ENCODE measurements at regions not wholly inside any gene's neighbourhood (a gene's known extent, or its start where the extent isn't known, plus 50 kb on each side); places are given as distances from the start of the nearest gene placed in this dataset.

DNA sequence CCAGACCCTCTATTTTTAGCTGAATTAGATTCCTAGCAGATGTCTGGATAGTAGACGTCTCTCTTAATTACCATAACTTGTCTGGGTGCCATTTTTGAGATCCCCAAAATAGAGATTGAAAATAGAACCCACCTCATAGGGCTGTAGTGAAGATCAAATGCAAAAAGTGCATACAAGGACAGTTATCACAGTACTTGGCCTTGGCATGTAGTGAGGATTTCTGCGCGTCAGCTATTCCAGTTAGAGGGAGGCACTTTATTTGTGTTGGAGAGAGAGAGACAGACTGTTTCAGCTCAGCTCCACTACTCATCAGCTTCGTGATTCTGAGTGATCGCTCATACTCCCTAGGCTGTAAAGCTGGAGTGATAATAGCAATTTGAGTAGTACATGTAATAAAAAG, 59.6 kb upstream of the CDH13 start:
- no peak for DNase-seq (ENCODE audit: low read depth, low spot score)

DNA sequence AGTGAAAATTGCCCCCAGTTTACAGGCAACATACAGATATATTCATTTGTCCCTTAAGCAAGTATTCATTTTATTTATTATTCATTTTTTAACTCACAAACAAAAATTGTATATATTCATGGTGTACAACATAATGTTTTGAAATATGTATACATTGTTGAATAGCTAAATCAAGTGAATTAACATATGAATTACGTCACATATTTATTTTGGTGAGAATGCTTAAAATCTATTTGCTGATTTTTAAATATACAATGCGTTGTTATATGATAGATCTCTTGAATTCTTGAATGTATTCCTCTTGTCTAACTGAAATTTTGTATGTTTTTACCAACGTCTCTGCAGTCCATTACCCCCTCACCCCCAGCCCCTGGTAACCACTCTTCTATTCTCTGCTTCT, 63.4 kb upstream of the CDH13 start:
- no peak for DNase-seq (ENCODE audit: low read depth, low spot score)

DNA sequence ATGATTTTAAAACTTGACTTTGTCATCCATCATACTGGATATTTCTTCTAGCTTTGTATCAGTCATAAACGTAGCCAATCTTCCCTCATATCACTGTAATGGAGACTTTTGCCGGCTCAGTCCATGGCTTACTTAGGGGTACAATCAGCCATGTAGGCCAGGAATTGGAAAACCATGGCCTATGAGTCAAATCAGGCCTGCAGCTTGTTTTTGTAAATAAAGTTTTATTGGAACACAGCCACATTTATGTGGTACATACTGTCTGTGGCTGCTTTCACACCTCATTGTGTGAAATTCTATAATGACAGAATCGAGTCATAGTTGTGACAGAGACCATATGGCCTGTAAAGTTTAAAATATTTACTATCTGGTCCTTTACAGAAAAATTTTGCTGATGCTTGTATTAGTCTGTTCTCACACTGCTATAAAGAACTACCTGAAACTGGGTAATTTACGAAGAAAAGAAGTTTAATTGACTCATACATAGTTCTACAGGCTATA, 64.5 kb upstream of the CDH13 start:
- no peak for DNase-seq (ENCODE audit: low read depth, low spot score)

DNA sequence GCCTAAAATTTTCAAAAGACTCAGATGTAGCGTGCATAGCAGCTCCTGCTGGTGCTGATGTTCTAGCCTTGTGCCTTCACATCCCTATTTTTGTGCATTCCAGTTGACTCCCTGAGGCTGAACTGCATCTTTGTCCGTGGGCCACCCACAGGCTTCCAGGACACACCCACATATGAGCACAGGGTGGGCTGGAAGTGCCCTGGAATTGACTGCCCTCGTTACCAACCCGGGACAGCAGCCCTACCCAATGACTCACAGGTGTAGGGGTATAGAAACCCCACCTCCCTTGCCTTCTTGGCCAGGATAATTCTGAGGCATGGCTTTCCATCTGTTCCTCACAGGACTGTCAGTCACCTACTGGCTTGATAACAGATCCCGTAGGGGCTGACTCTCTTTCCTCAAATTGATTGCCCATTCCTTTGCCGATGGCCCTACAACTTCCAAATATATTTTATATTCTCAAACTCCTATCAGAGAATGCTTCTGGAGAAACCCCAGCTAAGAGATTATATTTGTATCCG, 65.9 kb upstream of the CDH13 start:
- no peak for DNase-seq (ENCODE audit: low read depth, low spot score)

DNA sequence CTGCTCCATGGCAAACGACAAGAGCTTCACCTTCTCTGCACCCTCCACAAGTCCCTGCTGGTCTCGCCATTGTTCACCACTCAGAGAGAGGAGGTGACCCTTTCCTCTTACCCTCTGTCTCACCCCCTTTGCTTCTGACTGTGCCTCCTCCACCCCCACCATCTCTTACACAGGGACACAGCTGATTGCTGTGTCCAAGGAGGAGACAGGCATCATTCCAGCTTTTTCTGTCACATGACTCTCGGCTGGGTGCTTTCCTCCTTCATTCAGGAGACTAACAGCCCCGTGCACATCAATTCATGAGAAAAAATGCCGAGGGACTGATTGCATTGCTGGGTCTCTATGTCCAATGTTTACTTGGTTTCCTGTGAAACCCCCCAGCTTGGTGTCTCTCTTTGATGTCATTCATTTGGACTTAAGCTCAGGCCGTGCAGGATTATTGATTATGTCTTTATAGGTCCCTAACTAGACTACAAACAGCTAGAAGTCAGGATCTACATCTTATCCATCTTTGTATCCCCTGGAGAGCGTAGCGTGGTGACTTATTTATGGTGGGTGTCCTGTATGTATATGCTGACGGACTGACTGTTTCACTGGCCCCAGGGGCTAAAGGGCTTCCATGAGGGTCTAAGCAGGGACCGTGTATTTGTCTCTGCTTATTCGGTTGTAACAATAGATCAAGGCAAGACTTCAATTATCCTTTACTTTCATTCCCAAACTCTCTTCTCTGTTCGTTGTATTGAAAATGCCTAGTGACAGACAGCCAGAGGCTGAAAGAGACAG, 82.2 kb upstream of the CDH13 start:
- no peak for DNase-seq (ENCODE audit: low read depth, low spot score)

DNA sequence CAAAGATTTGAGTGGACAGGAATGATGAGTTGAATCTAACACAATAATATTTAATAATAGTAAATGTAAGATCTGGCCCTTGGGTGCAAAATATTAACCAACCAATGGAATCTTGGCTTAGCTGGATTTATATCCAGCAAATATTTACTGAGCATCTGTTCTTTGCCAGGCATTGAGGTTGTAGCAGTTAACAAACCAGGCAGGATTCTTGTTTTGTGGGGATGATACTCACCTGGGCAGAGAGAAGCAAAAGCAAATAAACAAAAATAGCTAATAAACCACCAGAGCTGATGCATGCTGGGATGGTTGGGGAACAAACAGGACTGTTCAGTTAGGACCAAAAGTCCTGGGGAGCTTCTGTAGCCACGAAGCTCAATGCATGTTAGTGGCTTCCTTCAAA, 84.1 kb upstream of the CDH13 start:
- DNase-seq (ENCODE audit: low read depth, low spot score) = no peak

DNA sequence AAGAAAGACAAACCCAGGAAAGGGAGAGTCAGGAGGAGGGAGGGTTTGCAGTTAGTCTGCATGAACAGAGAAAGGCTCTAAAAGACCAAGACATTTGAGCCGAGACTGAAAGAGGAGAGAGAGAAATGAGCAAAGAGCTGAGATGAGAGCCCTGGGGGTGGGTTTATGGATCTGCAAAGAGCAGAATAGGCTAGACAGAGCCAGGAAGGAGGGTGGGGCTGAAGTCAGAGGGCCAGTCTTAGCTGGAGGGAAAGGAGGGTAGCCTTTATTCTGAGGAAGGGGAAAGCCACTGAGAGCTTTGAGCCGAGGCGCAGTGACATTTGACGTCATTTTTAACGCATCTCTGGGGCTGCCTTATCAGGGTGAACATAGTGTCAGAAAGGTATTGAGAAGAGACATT, 85.7 kb upstream of the CDH13 start:
- DNase-seq (ENCODE audit: low read depth, low spot score) = no peak

DNA sequence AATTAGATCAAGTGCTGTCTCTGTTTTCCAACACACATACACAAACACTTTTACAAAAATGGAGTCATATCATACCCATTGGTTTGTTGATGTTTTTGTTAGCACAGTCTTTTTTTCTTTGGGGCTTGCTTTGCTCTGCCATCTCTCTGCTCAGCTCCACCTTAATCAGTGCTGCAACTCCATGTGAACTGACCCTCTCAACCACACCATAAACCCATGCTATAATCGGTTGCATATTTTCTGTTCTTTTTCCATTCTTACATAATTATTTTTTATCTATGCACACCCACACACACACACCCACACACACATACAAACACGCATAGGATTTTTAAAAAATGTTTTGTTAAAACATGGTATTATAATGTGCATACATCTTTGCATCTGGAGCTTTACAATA, 91.0 kb upstream of the CDH13 start:
- DNase-seq (ENCODE audit: low read depth, low spot score) = no peak

DNA sequence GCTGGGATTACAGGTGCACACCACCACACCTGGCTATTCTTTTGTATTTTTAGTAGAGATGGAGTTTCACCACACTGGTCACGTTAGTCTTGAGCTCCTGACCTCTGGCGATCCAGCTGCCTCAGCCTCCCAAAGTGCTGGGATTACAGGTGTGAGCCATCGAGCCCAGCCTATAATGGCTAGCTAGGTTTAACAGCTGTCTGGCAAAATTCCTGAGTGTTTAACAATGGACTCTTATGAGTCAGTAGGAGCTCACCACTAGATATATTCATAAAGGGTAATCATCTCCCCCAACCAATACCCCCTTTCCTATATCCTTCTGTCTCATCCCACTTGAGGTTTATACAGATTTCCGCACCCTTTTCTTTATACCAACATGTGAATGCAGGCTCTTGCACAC, 91.5 kb upstream of the CDH13 start:
- DNase-seq (ENCODE audit: low read depth, low spot score) = no peak

DNA sequence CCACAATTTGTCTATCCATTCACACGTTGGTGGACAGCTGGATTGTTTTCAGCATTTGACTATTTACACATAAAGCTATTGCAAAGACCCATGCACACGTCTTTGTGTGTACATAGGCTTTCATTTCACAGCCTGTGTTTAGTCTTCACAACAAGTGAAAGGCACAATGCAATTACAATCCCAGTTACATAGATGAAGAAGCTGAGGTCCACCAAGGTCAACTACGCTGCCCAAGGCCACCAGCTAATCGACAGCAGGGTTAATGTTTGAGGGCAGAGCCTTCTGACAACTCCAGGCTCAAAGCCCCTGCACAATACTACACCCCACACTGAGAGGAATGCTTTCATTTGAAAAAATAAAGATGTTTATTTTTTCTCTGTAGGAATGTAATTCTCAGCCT, 93.6 kb upstream of the CDH13 start:
- no peak for DNase-seq (ENCODE audit: low read depth, low spot score)

DNA sequence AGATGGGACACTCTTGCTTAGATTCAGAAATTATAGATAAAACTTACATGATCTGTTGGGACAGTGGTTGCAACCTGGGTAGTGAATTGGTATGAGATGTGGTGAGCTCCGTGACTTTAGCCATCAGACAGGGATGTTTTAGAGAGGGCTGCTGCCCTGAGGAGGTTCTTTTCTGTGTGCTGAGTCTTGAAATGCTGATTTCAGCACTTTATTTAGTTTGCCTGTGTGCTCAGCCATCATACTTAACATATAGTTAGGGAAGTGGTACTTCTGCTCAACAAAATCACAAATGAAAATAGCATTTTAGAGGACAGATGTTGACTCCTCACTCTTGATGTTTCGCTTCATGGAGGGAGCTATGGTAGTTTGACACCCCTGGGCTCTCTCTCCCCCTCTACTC, 95.9 kb upstream of the CDH13 start:
- no peak for DNase-seq (ENCODE audit: low read depth, low spot score)

DNA sequence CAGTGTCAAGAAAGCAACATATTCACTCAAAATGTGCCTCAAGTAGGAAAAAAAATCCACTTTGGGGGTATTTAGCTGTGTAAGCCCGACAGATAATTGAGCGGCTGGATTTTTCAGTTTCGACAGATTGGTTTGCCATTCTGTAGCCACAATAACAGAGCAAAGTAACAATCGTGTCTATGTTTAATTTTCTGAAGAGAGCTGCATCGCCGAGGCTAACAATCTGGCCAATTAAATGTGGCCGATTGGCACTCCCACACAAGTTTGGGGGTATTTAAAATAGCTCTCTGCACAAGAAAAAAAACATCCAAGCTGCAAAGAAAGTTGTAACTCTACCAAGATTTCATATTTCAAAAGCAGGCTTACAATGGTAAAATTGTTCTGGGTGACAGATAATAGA, 99.7 kb upstream of the CDH13 start:
- no peak for DNase-seq (ENCODE audit: low read depth, low spot score)

DNA sequence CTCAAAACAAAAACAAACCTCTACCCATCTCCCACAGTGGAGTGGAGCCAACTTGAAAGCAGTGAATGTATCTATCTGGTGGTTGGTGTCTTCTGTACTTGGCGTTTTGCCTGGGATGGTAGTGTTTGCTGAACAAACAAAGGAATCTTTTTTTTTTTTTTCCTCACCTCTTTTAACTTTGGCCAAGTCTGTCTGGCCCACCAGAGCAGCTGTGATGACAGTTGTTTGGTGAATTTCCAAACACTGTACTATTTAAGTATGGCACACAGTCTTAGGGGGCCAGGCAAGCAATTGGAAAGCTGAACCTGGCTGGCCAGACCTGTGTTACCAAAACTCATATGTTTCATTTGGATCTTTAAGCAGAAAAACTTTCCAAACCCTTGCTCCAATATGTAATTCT, 101.8 kb upstream of the CDH13 start:
- no peak for DNase-seq (ENCODE audit: low read depth, low spot score)

DNA sequence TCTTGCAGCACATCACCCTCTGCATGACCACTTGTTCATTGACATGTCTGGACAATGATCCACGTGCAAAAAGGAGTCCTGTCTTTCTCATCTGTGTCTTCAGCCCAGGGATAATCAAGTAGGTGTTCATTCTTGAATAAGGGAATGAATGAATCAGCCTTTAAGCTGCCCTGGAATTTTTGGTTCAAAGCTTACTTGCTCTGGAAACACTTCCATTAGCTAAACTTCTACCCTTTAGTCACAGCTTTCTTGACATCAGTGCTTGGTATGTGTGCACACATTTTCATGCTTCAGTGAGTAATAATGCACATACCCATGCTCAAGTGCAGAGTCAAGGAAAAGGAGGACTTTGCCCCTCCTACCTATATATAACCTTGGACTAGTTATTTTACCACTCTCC, 103.0 kb upstream of the CDH13 start:
- DNase-seq (ENCODE audit: low read depth, low spot score) = no peak

DNA sequence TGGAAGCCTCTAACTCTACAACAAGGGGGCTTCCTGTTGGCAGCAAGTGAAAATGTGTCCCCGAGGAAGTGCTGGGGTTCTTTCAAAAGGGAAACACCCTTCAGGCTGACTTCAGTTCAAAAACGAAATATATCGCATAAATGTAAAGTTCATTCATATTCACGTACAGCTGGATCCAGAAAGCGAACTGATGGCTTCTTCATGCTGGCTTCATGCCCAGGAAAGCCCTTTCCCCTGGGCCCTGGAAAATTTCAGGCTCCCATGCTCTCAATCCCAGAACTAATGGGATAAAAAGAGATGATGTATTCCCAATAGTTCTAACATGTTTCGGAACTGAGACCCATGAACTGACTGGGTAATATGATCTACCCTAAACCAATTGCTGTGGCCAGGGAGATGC, 104.7 kb upstream of the CDH13 start:
- no peak for DNase-seq (ENCODE audit: low read depth, low spot score)

DNA sequence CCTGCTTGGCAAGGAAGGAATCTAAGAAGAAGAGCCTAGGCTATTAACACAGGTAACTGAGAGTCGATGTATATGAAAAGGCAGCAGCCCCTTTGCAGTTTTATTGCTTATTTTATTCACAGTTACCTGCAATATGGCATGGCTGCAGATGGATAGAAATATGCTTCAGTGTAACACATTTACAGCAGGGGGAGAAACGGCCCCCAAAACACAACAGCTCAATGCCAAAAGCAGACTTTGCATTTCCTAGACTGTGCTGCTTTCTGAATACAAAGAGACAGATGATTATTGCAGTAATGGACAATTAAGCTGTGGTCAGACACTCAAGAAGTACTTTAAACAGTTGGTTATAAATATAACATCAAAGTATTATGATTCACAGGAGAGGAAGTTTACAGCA, 108.0 kb upstream of the CDH13 start:
- DNase-seq (ENCODE audit: low read depth, low spot score) = no peak

DNA sequence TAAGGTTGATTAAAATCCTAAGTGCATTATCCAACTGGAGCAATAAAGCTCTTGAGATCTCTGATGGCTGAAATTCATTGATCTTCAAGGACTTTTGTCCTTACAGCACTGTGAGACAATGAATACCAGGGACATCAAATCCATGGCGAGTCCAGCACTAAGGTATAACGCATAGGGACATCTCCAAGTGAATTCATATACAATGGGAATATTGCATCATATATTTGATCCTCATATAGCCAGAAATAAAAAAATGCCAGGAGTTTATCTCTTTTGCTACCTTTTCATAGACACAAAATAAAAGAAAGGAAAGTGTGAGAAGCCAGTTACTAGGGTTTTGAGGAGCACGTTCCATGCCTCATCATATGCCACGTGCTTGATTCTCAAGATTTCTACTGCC, 112.5 kb upstream of the CDH13 start:
- no peak for DNase-seq (ENCODE audit: low read depth, low spot score)

DNA sequence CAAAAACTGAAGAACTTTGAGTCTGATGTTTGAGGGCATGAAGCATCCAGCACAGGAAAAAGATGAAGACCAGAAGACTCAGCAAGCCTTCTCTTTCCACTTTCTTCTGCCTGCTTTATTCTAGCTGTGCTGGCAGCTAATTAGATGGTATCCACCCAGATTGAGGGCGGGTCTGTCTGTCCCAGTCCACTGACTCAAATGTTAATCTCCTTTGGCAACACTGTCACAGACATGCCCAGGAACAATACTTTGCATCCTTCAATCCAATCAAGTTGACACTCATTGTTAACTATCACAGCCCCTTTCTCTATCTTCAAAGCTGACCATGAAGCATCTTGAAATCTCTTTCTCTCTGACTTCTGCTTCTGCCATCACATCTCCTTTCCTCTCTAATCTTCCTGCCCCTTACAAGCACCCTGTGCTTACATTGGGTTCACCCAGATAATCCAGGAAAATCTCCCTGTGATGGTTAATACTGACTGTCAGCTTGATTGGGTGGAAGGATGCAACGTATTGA, 115.9 kb upstream of the CDH13 start:
- no peak for DNase-seq (ENCODE audit: low read depth, low spot score)

DNA sequence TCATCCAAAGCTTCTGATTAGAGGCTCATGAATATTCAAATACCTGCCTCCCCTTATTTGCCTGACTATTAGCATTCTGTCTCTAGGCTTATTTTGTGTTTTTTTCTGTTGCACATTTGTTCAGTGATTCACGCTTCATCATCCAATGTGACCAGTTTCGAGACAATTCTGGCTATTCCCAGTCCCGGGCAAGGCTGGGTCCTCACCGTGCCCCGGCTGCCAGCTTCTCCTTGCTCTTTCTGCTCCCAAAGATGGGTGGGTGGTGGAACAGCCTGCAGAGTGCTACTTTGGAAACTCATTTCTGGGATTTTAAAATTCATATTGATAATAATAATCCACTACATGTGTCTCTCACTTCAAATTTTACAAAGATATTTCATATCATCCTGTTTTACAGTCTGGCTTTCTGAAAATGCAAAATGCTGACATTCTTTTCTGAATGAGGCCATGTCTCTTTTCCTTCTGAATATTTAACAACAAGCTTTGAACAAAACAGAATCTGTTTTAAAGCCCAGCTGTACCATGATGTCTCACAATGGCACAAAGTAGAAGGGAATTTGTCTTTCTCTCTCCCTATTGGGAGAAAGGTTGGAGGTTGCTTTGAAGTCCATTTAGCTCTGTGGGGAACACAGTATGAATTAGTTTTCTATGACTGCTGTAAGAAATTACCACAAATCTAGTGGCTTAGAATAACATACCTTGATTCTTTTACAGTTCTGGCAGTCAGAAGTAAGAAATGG, 116.9 kb upstream of the CDH13 start:
- DNase-seq (ENCODE audit: low read depth, low spot score) = no peak

DNA sequence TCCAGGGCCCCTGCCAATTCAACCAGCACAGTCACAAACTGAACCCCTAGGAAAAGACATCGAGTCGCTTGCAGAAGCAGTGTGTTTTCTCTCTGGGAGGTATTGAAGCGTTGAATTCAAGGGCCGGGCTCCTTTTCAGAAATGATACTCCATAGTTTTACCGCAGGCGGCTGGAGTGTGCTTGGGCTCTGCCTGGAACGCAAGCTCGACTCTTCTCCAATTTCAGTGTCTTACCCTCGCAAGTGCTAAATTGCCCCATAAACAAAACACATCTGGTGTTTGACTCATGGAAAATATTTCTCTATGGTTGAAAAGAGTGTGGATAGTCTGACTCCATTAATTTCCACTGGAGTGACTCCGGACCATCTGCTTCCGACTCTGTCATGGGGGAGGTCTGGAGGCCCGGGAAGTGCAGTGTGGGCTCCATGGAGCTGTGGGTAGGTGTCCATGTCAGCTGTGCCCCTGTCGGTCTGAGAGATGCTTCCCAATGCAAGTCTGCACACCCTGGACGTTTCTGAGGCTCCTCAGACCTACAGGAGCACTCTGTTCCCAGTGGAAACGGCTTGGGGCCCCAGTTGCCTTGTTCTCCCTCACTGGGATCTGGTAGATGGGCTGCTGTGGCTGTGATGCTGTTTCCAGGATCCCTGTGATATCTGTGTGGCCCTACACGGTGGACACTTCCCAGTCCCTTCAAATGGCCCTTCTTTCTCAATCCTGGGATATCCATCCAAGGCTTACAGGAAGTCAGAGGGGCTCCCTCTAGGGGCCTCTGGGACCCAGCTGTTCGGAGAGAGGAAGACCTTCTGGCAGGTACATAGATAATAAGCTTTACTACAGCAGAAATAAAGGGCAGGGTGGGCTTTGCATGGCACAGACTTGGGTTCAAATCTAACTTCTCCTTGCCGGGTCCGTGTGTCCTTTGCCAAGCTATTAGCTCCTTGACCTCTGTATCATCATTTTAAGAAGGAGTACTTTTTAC, 119.8 kb upstream of the CDH13 start:
- DNase-seq (ENCODE audit: low read depth, low spot score) = no peak

DNA sequence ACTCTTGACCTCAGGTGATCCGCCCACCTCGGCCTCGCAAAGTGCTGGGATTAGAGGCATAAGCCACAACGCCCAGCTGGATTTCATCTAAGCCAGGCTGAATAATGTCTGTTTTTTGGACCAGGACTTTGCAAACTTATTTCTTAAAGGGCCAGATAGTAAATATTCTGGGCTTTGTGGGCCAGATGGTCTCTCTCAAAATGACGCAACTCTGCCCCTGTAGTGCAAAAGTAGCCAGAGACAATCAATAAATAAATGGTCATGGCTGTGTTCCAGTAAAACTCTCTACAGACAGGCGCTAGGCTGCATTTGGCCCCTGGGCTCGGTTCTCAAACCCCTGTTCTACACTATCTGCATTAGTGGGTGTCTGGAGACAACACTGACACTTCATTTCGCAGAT, 121.9 kb upstream of the CDH13 start:
- no peak for DNase-seq (ENCODE audit: low read depth, low spot score)

DNA sequence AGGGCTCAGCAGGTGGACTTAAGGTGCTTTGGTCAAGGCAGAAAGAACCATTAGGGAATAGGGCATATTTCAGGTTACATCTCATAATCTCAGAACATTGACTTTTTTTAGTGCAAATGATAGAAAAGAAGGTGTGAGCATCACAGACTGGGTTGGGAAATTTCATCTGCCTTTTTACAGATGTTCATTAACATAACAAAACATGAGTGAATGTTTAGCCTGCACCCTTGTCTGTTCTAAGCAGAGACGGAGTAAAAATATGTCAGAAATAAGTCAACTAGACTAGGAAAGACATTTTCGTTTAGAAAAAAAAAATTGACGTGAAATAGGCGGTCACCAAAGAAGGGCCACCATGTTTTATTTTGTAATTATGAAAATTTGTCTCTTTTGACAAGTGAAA, 127.5 kb upstream of the CDH13 start:
- no peak for DNase-seq (ENCODE audit: low read depth, low spot score)

All from brain pericyte (primary cell).